Testis (tissue), 2 donors: ENCODE measurements at regions not wholly inside any gene's neighbourhood (a gene's known extent, or its start where the extent isn't known, plus 50 kb on each side); places are given as distances from the start of the nearest gene placed in this dataset.
A peak's percentile ranks its signal among the peaks of the same experiment; 100 is the strongest.

Source experiments
- DNase-seq: peaks from one replicate; pipeline ENCODE4 v3.0.0-alpha.2; 2019
- H3K27ac ChIP-seq, 2 donors: fragments of 200-600 bp; sonication (generic); one replicate each; pipeline ENCODE4 v1.5.1; 2019
- H3K27me3 ChIP-seq: fragments of 200-600 bp; sonication (generic); one replicate; pipeline ENCODE4 v1.5.1; 2019
- H3K36me3 ChIP-seq: fragments of 200-600 bp; sonication (generic); one replicate; pipeline ENCODE4 v1.5.1; 2017; ENCODE audit warnings: low read depth; ENCODE audit errors: missing control alignments
- H3K4me1 ChIP-seq: fragments of 200-600 bp; sonication (generic); one replicate; pipeline ENCODE4 v1.5.1; 2019
- H3K4me3 ChIP-seq, 2 donors: fragments of 200-600 bp; sonication (generic); one replicate each; pipeline ENCODE4 v1.5.1; 2017 to 2019
- H3K9me3 ChIP-seq: fragments of 200-600 bp; sonication (generic); one replicate; pipeline ENCODE4 v1.5.1; 2017
- CTCF ChIP-seq, 3 experiments: fragments of 450-650 bp in 2 of 3; fragments of 200-600 bp in 1 of 3; sonication (generic) in 1 of 3; IDR thresholded peaks; one replicate each; pipeline ENCODE4 v1.5.1; 2016 to 2019; ENCODE audit warnings: antibody characterized with exemption in 3 of 3, mild to moderate bottlenecking in 2 of 3, moderate library complexity in 1 of 3
- POLR2A ChIP-seq: fragments of 450-650 bp; IDR thresholded peaks from one replicate; pipeline ENCODE4 v1.6.1; 2017; ENCODE audit warnings: antibody characterized with exemption, mild to moderate bottlenecking, moderate library complexity
- WGBS, 2 donors: methylation state at CpG; one replicate each; pipeline ENCODE4 v1.1.5; 2018; 5-methylcytosine and 5-hydroxymethylcytosine counted together
- intact Hi-C: fragments of 100-400 bp; cut with DNase I; formaldehyde crosslinking; loops from one replicate; pipeline ENCODE4 v1.15.1; 2023; ENCODE audit warnings: low total_unique reads

GRCh38 chr11:106456647-106457046, 379.2 kb downstream of the AASDHPPT start:
- Histone ChIP-seq H3K27ac (no peak overlapping the region), H3K36me3 (no peaks in the 10 kb centered on the region), H3K27me3 (no peaks in the 10 kb centered on the region), H3K9me3 (no peaks in the 10 kb centered on the region), H3K4me3 (no peak overlapping the region), H3K4me1 (peaks cover 10% of the 10 kb centered on the region)
- 48 to 70% methylated on average over 3 of the region's 3 CpGs for WGBS, 2 donors
- TF ChIP-seq CTCF (IDR thresholded peaks at IDR 0.05), result no peak
- TF ChIP-seq POLR2A, result no peak
- intact Hi-C loops, result no loop called here
- peak; percentile 22 for DNase-seq

- Histone ChIP-seq H3K36me3 (no peaks in the 10 kb centered on the region), H3K4me3 (no peak overlapping the region), H3K4me1 (peaks cover 14% of the 10 kb centered on the region), H3K9me3 (no peaks in the 10 kb centered on the region), H3K27me3 (no peaks in the 10 kb centered on the region), H3K27ac (no peak overlapping the region)
- WGBS, 2 donors, result 25 to 31% methylated on average over 1 of the region's 1 CpG
- DNase-seq, result no peak
- intact Hi-C loops, result no loop called here
- TF ChIP-seq CTCF (IDR thresholded peaks at IDR 0.05) (no peak), POLR2A (no peak)
Measured at GRCh38 chr11:106457727-106458126, 380.3 kb downstream of the AASDHPPT start.

- Histone ChIP-seq H3K27me3 (no peaks in the 10 kb centered on the region), H3K9me3 (no peaks in the 10 kb centered on the region), H3K27ac (no peak overlapping the region), H3K36me3 (no peaks in the 10 kb centered on the region), H3K4me3 (no peak overlapping the region), H3K4me1 (peaks cover 14% of the 10 kb centered on the region)
- 35 to 37% methylated on average over 3 of the region's 3 CpGs for WGBS, 2 donors
- intact Hi-C loops, result no loop called here
- TF ChIP-seq CTCF (IDR thresholded peaks at IDR 0.05) (no peak), POLR2A (no peak)
- DNase-seq, result no peak
Measured at GRCh38 chr11:106459135-106459534, 381.7 kb downstream of the AASDHPPT start.

GRCh38 chr11:106461148-106461691, 383.8 kb downstream of the AASDHPPT start:
- Histone ChIP-seq H3K4me1 (peaks cover 14% of the 10 kb centered on the region), H3K27ac (peak overlapping the region in 1 of 2 donors; percentile 33), H3K9me3 (no peaks in the 10 kb centered on the region), H3K4me3 (no peak overlapping the region), H3K36me3 (no peaks in the 10 kb centered on the region), H3K27me3 (no peaks in the 10 kb centered on the region)
- intact Hi-C loops, result no loop called here
- DNase-seq, result peak; percentile 31
- 41 to 45% methylated on average over 5 of the region's 5 CpGs for WGBS, 2 donors
- no peak for TF ChIP-seq POLR2A
- no peak for TF ChIP-seq CTCF (IDR thresholded peaks at IDR 0.05)

GRCh38 chr11:106461839-106462545, 384.5 kb downstream of the AASDHPPT start:
- Histone ChIP-seq H3K4me3 (no peak overlapping the region), H3K9me3 (no peaks in the 10 kb centered on the region), H3K27me3 (no peaks in the 10 kb centered on the region), H3K27ac (peak overlapping the region in 1 of 2 donors; percentile 33), H3K36me3 (no peaks in the 10 kb centered on the region), H3K4me1 (peaks cover 10% of the 10 kb centered on the region)
- TF ChIP-seq POLR2A, result no peak
- TF ChIP-seq CTCF (IDR thresholded peaks at IDR 0.05), result no peak
- DNase-seq, result no peak
- intact Hi-C loops, result no loop called here
- WGBS, 2 donors, result 42% methylated on average over 4 of the region's 4 CpGs
